Bronchial epithelial cell (primary cell): ENCODE measurements at regions not wholly inside any gene's neighbourhood (a gene's known extent, or its start where the extent isn't known, plus 50 kb on each side); places are given as distances from the start of the nearest gene placed in this dataset.

Experiments
- DNase-seq: peaks from one replicate; pipeline ENCODE4 v3.0.0-alpha.2; 2010; ENCODE audit warnings: low read depth
- FAIRE-seq: peaks from 2 replicates; lab custom pipeline; 2011; peaks lifted over from hg19 to GRCh38; lab: Jason Lieb, UNC
- H3K27me3 ChIP-seq: 2 replicates; pipeline ENCODE4 v1.5.1; 2011; ENCODE audit warnings: low read length; ENCODE audit not compliant: control insufficient read depth, insufficient read depth
- H3K36me3 ChIP-seq: 2 replicates; pipeline ENCODE4 v1.5.1; 2011; ENCODE audit warnings: low read length; ENCODE audit not compliant: control insufficient read depth, insufficient read depth
- H3K4me3 ChIP-seq: 2 replicates; pipeline ENCODE4 v1.5.1; 2011; ENCODE audit warnings: mild to moderate bottlenecking, low read depth, low read length, control low read depth
- TF ChIP-seq, protein P1 (sequence below): IDR thresholded peaks from 2 replicates; pipeline ENCODE4 v1.5.1; 2011; ENCODE audit warnings: mild to moderate bottlenecking, moderate library complexity, low read length, control low read depth, inconsistent platforms; ENCODE audit not compliant: insufficient read depth, severe bottlenecking

DNA sequence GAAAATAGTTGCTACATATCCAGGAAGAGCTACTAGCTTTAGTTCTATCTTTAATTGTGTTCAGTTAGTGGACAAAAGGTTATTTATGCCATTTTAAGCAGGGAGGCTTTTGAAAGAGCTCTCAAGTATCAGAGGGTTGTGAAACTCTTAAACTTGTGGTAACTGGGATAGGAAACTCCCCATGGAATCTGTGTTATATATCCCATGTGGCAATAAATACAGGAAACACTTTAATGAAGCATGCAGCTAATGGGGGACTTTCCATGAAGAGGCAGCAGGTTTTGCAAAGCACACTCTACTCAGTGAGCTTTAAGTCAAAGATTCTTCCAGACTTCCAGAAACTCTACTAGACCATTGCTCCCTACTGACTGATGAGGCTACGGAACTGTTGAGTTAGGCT lies 805.0 kb upstream of the C9orf72 start:
- TF ChIP-seq, protein P1, sequence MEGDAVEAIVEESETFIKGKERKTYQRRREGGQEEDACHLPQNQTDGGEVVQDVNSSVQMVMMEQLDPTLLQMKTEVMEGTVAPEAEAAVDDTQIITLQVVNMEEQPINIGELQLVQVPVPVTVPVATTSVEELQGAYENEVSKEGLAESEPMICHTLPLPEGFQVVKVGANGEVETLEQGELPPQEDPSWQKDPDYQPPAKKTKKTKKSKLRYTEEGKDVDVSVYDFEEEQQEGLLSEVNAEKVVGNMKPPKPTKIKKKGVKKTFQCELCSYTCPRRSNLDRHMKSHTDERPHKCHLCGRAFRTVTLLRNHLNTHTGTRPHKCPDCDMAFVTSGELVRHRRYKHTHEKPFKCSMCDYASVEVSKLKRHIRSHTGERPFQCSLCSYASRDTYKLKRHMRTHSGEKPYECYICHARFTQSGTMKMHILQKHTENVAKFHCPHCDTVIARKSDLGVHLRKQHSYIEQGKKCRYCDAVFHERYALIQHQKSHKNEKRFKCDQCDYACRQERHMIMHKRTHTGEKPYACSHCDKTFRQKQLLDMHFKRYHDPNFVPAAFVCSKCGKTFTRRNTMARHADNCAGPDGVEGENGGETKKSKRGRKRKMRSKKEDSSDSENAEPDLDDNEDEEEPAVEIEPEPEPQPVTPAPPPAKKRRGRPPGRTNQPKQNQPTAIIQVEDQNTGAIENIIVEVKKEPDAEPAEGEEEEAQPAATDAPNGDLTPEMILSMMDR: no peak
- Histone ChIP-seq H3K36me3 (no peaks in the 10 kb centered on the region), H3K27me3 (no peaks in the 10 kb centered on the region), H3K4me3 (no peak overlapping the region)
- FAIRE-seq: no peak
- peak; percentile 4 for DNase-seq

DNA sequence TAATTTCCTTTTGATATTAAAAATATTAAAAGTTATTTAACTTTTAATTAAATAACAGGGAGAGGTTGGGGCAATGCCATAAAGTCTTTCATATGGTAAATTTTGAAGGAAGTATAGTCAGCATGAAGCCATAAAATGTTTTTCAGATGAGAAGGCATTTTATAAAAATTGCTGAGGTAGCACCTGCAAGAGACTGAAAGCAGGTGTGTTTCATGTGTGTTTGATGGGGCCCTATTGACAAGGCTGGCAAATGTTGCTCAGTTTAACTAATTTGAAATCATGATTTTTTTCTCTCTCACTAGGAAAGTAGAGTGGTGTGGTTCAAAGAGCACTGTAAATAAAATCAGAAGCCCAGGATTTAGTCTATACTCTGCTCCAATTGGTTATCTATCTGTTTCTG lies 805.8 kb upstream of the C9orf72 start:
- Histone ChIP-seq H3K36me3 (no peaks in the 10 kb centered on the region), H3K27me3 (no peaks in the 10 kb centered on the region), H3K4me3 (no peak overlapping the region)
- no peak for FAIRE-seq
- TF ChIP-seq, protein P1: no peak
- DNase-seq: no peak

DNA sequence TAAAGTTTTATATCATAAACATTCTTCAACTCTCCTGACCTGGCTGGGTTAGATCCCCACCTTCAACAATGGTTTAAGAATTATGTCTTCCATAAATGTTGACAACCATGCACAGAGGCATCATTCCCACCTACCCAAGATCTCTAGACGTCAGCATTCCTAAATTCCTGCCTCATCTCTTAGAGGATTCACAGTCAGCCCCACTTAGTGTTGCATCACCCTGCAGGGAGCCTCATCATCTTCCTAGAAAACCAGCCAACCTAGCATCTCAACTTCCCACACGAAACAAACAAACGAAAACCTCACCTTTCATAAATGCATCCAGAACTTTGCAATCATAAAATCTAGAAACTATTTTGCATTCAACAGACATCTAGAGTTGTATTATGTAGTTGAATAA lies 816.1 kb upstream of the C9orf72 start:
- FAIRE-seq: no peak
- no peaks in the 10 kb centered on the region for H3K27me3 ChIP-seq
- TF ChIP-seq, protein P1: no peak
- H3K36me3 ChIP-seq: no peaks in the 10 kb centered on the region
- no peak overlapping the region for H3K4me3 ChIP-seq
- DNase-seq: no peak

- TF ChIP-seq, protein P1: no peak
- FAIRE-seq (no peak), DNase-seq (no peak)
- H3K4me3 ChIP-seq: no peak overlapping the region
- H3K27me3 ChIP-seq: no peaks in the 10 kb centered on the region
- no peaks in the 10 kb centered on the region for H3K36me3 ChIP-seq
These were observed 821.5 kb upstream of the C9orf72 start for GRCh38 chr9:28394774-28395173.

DNA sequence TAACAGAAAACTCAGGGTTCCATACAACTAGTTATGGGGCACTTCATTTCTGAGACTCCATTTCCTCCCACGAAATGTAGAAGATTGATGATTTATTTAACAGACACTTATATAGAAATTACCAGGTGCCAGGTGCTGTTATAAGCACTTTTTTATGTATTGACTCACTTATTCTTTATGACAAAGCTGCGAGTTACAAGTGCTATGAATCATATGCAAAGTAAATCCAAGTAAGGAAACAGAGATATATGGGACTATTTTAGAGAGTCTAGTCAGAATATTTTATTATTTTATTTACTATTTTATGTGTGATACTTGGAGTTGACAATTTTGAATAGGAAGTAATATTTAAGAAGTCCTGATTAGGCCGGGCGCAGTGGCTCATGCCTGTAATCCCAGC lies 822.8 kb upstream of the C9orf72 start:
- DNase-seq: peak; percentile 39

DNA sequence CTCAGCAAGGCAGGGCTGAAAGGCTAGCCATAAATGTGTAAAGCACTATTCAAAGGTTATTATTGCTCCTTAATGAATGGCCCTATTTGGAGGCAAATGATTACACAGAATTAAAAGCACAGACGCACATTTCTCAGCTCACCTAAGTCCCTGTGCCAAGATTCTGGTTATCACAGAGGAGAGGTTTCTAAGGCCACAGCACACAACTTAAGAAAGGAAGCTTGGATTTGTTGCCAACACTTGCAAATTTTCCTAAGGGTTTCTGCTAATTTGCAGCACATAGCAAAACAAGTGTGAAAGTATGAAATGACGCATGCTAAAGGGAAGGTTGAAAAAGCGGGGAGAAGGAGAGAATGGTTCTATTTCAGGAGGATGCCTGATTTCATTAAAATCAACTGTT lies 834.1 kb upstream of the C9orf72 start:
- FAIRE-seq: no peak
- Histone ChIP-seq H3K36me3 (no peaks in the 10 kb centered on the region), H3K4me3 (no peak overlapping the region), H3K27me3 (no peaks in the 10 kb centered on the region)
- DNase-seq: no peak
- TF ChIP-seq, protein P1: no peak

More for the DNA sequence above, 822.8 kb upstream of the C9orf72 start:
- Histone ChIP-seq H3K36me3 (no peaks in the 10 kb centered on the region), H3K4me3 (no peak overlapping the region), H3K27me3 (no peaks in the 10 kb centered on the region)
- TF ChIP-seq, protein P1: no peak
- FAIRE-seq: no peak
